DOHH2 (cell line): ENCODE measurements at regions not wholly inside any gene's neighbourhood (a gene's known extent, or its start where the extent isn't known, plus 50 kb on each side); places are given as distances from the start of the nearest gene placed in this dataset.

Experiments
- H3F3A ChIP-seq: fragments of 200-600 bp; sonication (generic), shearing (Covaris generic); 2 replicates; pipeline ENCODE4 v1.6.0; 2016; ENCODE audit warnings: antibody characterized with exemption, mild to moderate bottlenecking; ENCODE audit not compliant: control insufficient read depth, insufficient read depth
- H3K27ac ChIP-seq: fragments of 200-600 bp; sonication (generic); 2 replicates; pipeline ENCODE4 v1.5.1; 2014; ENCODE audit warnings: low read depth, mild to moderate bottlenecking, low read length, moderate library complexity
- H3K27me3 ChIP-seq: fragments of 200-600 bp; sonication (generic); 2 replicates; pipeline ENCODE4 v1.6.1; 2014; ENCODE audit warnings: mild to moderate bottlenecking, low read length, mixed read lengths; ENCODE audit not compliant: control insufficient read depth
- H3K36me3 ChIP-seq: fragments of 200-600 bp; sonication (generic); 2 replicates; pipeline ENCODE4 v1.6.1; 2014; ENCODE audit warnings: mild to moderate bottlenecking, low read length, moderate library complexity, mixed read lengths; ENCODE audit not compliant: control insufficient read depth
- H3K4me1 ChIP-seq: fragments of 200-600 bp; sonication (generic); 2 replicates; pipeline ENCODE4 v1.6.1; 2014; ENCODE audit warnings: mild to moderate bottlenecking, low read length, mixed read lengths; ENCODE audit not compliant: control insufficient read depth
- H3K4me2 ChIP-seq: fragments of 200-600 bp; sonication (generic); 2 replicates; pipeline ENCODE4 v1.6.0; 2014; ENCODE audit warnings: mild to moderate bottlenecking, low read length, moderate library complexity
- H3K4me3 ChIP-seq: fragments of 200-600 bp; sonication (generic); 2 replicates; pipeline ENCODE4 v1.5.1; 2014; ENCODE audit warnings: mild to moderate bottlenecking, low read length, mixed read lengths
- H3K79me2 ChIP-seq: fragments of 200-600 bp; sonication (generic); 2 replicates; pipeline ENCODE4 v1.6.1; 2014; ENCODE audit warnings: mild to moderate bottlenecking, low read length, mixed read lengths; ENCODE audit not compliant: control insufficient read depth
- H3K9me2 ChIP-seq: fragments of 200-600 bp; sonication (generic); replicated peaks from 2 replicates; pipeline ENCODE4 v1.6.1; 2014; ENCODE audit warnings: mild to moderate bottlenecking, low read length, mixed read lengths; ENCODE audit not compliant: control insufficient read depth
- H3K9me3 ChIP-seq: fragments of 200-600 bp; sonication (generic); 2 replicates; pipeline ENCODE4 v1.6.1; 2014; ENCODE audit warnings: antibody characterized with exemption, low read length, mixed read lengths; ENCODE audit not compliant: control insufficient read depth, insufficient read depth
- H4K20me1 ChIP-seq: fragments of 200-600 bp; sonication (generic); 2 replicates; pipeline ENCODE4 v1.6.0; 2014; ENCODE audit warnings: low read depth, mild to moderate bottlenecking, antibody characterized with exemption, low read length, moderate library complexity; ENCODE audit not compliant: control insufficient read depth, insufficient read depth
- CTCF ChIP-seq: fragments of 200-600 bp; sonication (generic); IDR thresholded peaks from one replicate; pipeline ENCODE4 v1.5.1; 2014; ENCODE audit warnings: antibody characterized with exemption, mild to moderate bottlenecking, low read depth, low read length; ENCODE audit not compliant: poor library complexity, severe bottlenecking
- EZH2phosphoT487 ChIP-seq: fragments of 200-600 bp; sonication (generic); IDR thresholded peaks from 2 replicates; pipeline ENCODE4 v1.6.1; 2017; ENCODE audit warnings: borderline replicate concordance, mild to moderate bottlenecking, antibody characterized with exemption, low read length, moderate library complexity, mixed read lengths

- TF ChIP-seq CTCF (no peak), EZH2phosphoT487 (no peak)
- H3F3A ChIP-seq: no peaks in the 10 kb centered on the region
- H3K79me2 ChIP-seq: no peaks in the 10 kb centered on the region
- peaks cover 5% of the 10 kb centered on the region for H3K4me1 ChIP-seq
- H3K36me3 ChIP-seq: no peaks in the 10 kb centered on the region
- H3K27ac ChIP-seq: no peak overlapping the region
- H3K4me3 ChIP-seq: no peak overlapping the region
- no peaks in the 10 kb centered on the region for H4K20me1 ChIP-seq
- no peaks in the 10 kb centered on the region for H3K9me2 ChIP-seq
- H3K4me2 ChIP-seq: no peak overlapping the region
- no peaks in the 10 kb centered on the region; the same call in 1 of the 2 replicates for H3K27me3 ChIP-seq
- no peaks in the 10 kb centered on the region for H3K9me3 ChIP-seq
Observed at GRCh38 chr3:56886314-56886713, 84.6 kb upstream of the ARHGEF3 start.

GRCh38 chr3:56885879-56886278 lies 84.1 kb upstream of the ARHGEF3 start:
- H3K9me2 ChIP-seq: no peaks in the 10 kb centered on the region
- H3K4me3 ChIP-seq: no peak overlapping the region
- no peak for TF ChIP-seq EZH2phosphoT487
- TF ChIP-seq CTCF: no peak
- H3K79me2 ChIP-seq: no peaks in the 10 kb centered on the region
- H4K20me1 ChIP-seq: no peaks in the 10 kb centered on the region
- H3K27ac ChIP-seq: no peak overlapping the region
- no peaks in the 10 kb centered on the region for H3F3A ChIP-seq
- no peak overlapping the region for H3K4me2 ChIP-seq
- no peaks in the 10 kb centered on the region; the same call in 1 of the 2 replicates for H3K27me3 ChIP-seq
- no peaks in the 10 kb centered on the region for H3K36me3 ChIP-seq
- H3K9me3 ChIP-seq: no peaks in the 10 kb centered on the region
- peaks cover 5% of the 10 kb centered on the region for H3K4me1 ChIP-seq

- Histone ChIP-seq H3K4me3 (no peak overlapping the region), H3K9me2 (no peaks in the 10 kb centered on the region), H3K9me3 (no peaks in the 10 kb centered on the region), H3K27me3 (no peaks in the 10 kb centered on the region; the same call in 1 of the 2 replicates), H3K79me2 (no peaks in the 10 kb centered on the region), H3K4me1 (peaks cover 5% of the 10 kb centered on the region), H3F3A (no peaks in the 10 kb centered on the region), H3K4me2 (no peak overlapping the region), H3K36me3 (no peaks in the 10 kb centered on the region), H4K20me1 (no peaks in the 10 kb centered on the region), H3K27ac (no peak overlapping the region)
- TF ChIP-seq CTCF (no peak), EZH2phosphoT487 (no peak)
Observed at GRCh38 chr3:56885453-56885852, 83.7 kb upstream of the ARHGEF3 start.
